WTC11 (cell line): ENCODE measurements at regions not wholly inside any gene's neighbourhood (a gene's known extent, or its start where the extent isn't known, plus 50 kb on each side); places are given as distances from the start of the nearest gene placed in this dataset.

Source experiments
- CREB1 ChIP-seq: sonication (generic); formaldehyde crosslinking; IDR thresholded peaks from 2 replicates; pipeline ENCODE4 v1.8.0; 2023; ENCODE audit warnings: mild to moderate bottlenecking, missing genetic modification reagents
- TF ChIP-seq, protein P1 (sequence below): fragments of 200-600 bp; IDR thresholded peaks from 2 replicates; pipeline ENCODE4 v1.8.0; 2022; ENCODE audit warnings: antibody characterized with exemption

DNA sequence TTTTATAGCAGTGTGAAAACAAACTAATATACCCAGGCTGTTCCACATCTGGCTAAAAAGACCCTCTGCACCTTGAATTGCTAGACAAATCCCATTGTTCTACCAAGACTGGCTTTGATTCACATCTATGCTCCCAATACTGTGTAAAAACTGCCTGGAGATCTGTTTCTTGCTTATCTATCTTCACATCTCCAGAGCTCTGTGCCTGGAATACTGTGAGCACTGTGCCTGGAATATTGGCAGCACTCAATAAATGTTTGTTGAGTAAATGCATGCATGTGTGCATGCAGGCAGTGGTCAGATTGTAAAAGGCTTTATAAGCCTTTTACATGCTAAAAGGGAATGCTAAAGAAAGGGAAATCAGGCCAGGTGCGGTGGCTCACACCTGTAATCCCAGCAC lies 75.5 kb upstream of the APP start:
- TF ChIP-seq, protein P1, sequence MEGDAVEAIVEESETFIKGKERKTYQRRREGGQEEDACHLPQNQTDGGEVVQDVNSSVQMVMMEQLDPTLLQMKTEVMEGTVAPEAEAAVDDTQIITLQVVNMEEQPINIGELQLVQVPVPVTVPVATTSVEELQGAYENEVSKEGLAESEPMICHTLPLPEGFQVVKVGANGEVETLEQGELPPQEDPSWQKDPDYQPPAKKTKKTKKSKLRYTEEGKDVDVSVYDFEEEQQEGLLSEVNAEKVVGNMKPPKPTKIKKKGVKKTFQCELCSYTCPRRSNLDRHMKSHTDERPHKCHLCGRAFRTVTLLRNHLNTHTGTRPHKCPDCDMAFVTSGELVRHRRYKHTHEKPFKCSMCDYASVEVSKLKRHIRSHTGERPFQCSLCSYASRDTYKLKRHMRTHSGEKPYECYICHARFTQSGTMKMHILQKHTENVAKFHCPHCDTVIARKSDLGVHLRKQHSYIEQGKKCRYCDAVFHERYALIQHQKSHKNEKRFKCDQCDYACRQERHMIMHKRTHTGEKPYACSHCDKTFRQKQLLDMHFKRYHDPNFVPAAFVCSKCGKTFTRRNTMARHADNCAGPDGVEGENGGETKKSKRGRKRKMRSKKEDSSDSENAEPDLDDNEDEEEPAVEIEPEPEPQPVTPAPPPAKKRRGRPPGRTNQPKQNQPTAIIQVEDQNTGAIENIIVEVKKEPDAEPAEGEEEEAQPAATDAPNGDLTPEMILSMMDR, result no peak
- TF ChIP-seq CREB1 (CRISPR knock-in tag), result no peak
